GM23248 (cell line): ENCODE measurements at regions not wholly inside any gene's neighbourhood (a gene's known extent, or its start where the extent isn't known, plus 50 kb on each side); places are given as distances from the start of the nearest gene placed in this dataset.

Experiments
- DNase-seq: peaks from one replicate; pipeline ENCODE4 v3.0.0-alpha.2; 2015
- H2AFZ ChIP-seq: fragments of 200-600 bp; sonication (generic); 2 replicates; pipeline ENCODE4 v1.6.1; 2016; ENCODE audit warnings: antibody characterized with exemption
- H3F3A ChIP-seq: fragments of 200-600 bp; sonication (generic); 2 replicates; pipeline ENCODE4 v1.6.1; 2016; ENCODE audit warnings: mild to moderate bottlenecking, antibody characterized with exemption, mixed run types; ENCODE audit not compliant: insufficient read depth
- H3K27ac ChIP-seq: fragments of 200-600 bp; sonication (generic); 2 replicates; pipeline ENCODE4 v1.5.1; 2016; ENCODE audit warnings: mild to moderate bottlenecking
- H3K27me3 ChIP-seq: fragments of 200-600 bp; sonication (generic); replicated peaks from 2 replicates; pipeline ENCODE4 v1.6.1; 2016; ENCODE audit warnings: mild to moderate bottlenecking; ENCODE audit not compliant: insufficient read depth
- H3K36me3 ChIP-seq: fragments of 200-600 bp; sonication (generic); 2 replicates; pipeline ENCODE4 v1.6.1; 2016; ENCODE audit warnings: low read depth, mild to moderate bottlenecking
- H3K4me1 ChIP-seq: fragments of 200-600 bp; sonication (generic); 2 replicates; pipeline ENCODE4 v1.6.1; 2016; ENCODE audit warnings: mild to moderate bottlenecking; ENCODE audit not compliant: insufficient read depth
- H3K4me2 ChIP-seq: fragments of 200-600 bp; sonication (generic); one replicate; pipeline ENCODE4 v1.6.1; 2016; ENCODE audit warnings: mild to moderate bottlenecking; ENCODE audit not compliant: unreplicated experiment
- H3K4me3 ChIP-seq: fragments of 200-600 bp; sonication (generic); 2 replicates; pipeline ENCODE4 v1.5.1; 2016; ENCODE audit warnings: mild to moderate bottlenecking
- H3K79me2 ChIP-seq: fragments of 200-600 bp; sonication (generic); 2 replicates; pipeline ENCODE4 v1.6.1; 2016; ENCODE audit warnings: mild to moderate bottlenecking; ENCODE audit not compliant: insufficient read depth
- H3K9ac ChIP-seq: fragments of 200-600 bp; sonication (generic); 2 replicates; pipeline ENCODE4 v1.6.1; 2016; ENCODE audit warnings: mild to moderate bottlenecking
- H3K9me2 ChIP-seq: fragments of 200-600 bp; sonication (generic); 2 replicates; pipeline ENCODE4 v1.6.1; 2016; ENCODE audit warnings: mixed run types, mild to moderate bottlenecking, moderate library complexity; ENCODE audit not compliant: insufficient read depth
- H3K9me3 ChIP-seq: fragments of 200-600 bp; sonication (generic); one replicate; pipeline ENCODE4 v1.6.1; 2017; ENCODE audit warnings: low read depth
- H4K20me1 ChIP-seq: fragments of 200-600 bp; sonication (generic); 2 replicates; pipeline ENCODE4 v1.6.0; 2016; ENCODE audit not compliant: insufficient read depth
- EZH2 ChIP-seq: fragments of 200-600 bp; sonication (generic); IDR thresholded peaks from 2 replicates; pipeline ENCODE4 v1.6.1; 2018; ENCODE audit warnings: antibody characterized with exemption, mild to moderate bottlenecking; ENCODE audit not compliant: insufficient read depth, poor library complexity, severe bottlenecking
- EZH2phosphoT487 ChIP-seq: fragments of 200-600 bp; sonication (generic); IDR thresholded peaks from 2 replicates; pipeline ENCODE4 v1.6.1; 2018; ENCODE audit warnings: antibody characterized with exemption, moderate library complexity, mild to moderate bottlenecking, low read depth; ENCODE audit not compliant: insufficient read depth
- WGBS, 2 experiments: methylation state at CpG; one replicate each; pipeline ENCODE4 v1.1.6; 2015 to 2017; ENCODE audit warnings: low lambda C conversion rate in 2 of 2, low coverage in 1 of 2; ENCODE audit errors: missing lambda C conversion rate in 2 of 2; 5-methylcytosine and 5-hydroxymethylcytosine counted together
- in situ Hi-C: fragments of 300-500 bp; cut with MboI; formaldehyde crosslinking; loops from 2 replicates; pipeline ENCODE4 v1.15.0; 2020

DNA sequence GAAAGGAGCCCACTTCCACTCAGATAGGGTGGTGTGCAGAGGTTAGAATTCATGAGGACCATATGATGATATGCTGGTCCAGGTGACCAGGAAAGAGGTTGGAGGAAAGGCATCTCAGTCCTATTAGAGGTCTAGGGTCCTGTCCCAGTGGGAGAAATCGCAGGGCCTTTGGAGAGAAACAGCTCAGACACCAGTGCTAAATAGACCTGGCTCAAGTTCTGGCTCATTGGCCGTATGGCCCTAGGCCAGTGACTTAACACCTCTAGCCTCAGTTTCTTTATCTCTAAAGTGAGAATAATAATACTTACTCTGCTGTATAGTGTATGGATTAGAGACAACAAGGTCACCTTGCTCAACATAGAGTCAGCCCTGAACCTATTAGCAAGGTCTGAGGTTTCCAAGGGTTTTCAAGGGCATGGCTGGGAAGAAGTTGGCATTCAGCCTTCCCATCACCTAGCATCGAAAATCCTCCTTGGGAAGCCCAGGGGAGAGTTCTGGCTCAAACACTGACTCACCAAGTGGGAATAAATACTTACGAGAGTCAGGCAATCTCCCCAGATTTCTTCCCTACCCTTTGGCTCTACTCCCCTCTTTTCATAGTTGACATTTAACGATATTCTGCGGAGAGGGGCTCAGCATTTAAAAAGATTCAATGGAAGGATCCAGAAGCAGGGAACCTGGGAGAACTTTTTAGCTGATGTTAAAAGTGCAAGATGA, 473.1 kb upstream of the PODXL start:
- no peak for TF ChIP-seq EZH2
- Histone ChIP-seq H3K9me3 (no peaks in the 10 kb centered on the region), H3K79me2 (no peaks in the 10 kb centered on the region), H3K27ac (no peak overlapping the region), H3K4me1 (no peaks in the 10 kb centered on the region), H3K27me3 (peaks cover 12% of the 10 kb centered on the region; the same call in 1 of the 2 replicates), H2AFZ (no peak overlapping the region), H4K20me1 (no peaks in the 10 kb centered on the region), H3K36me3 (no peaks in the 10 kb centered on the region), H3K4me2 (no peak overlapping the region), H3F3A (no peaks in the 10 kb centered on the region), H3K4me3 (no peak overlapping the region), H3K9ac (no peak overlapping the region), H3K9me2 (no peaks in the 10 kb centered on the region)
- in situ Hi-C loops, result no loop called here
- WGBS, 2 experiments, result 35 to 37% methylated on average over 6 of the region's 6 CpGs
- DNase-seq, result no peak

DNA sequence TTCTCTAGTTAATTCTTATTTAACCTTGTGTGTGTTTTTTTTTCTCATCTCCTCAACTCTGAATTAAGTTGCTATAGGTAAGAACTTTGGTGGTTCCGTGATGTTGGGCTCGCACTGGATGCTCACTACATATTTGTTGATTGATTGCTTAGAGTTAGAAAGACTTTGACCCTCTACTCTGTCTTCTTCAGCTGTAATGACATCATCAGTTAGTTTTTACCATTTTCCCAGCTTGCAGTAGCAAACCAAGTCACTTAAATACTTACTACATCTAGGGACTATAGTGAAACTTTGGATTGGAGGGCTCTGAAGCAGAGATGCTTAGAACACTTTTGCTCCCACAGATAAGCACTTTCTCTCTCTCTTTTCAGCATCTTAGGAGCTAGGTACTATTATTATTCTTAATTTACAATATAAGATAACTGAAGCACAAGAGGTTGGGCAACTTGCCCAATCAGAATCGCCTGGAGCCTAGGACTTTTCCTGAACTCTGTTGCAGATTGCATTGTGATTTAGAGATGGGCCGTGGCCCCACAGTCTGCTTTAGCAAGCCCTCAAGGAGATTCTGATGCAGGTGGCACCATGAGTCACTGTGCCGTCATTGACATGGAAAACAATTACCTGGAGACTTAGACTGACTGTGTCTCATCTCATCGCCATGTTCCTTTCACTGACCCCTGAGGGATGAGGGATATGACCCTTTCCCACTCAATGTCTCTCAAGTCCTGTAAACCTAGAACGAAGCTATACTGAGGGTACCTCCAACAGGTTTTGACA, 471.9 kb upstream of the PODXL start:
- 58 to 65% methylated on average over 7 of the region's 7 CpGs for WGBS, 2 experiments
- in situ Hi-C loops, result no loop called here

GRCh38 chr7:132024290-132024689, 467.9 kb upstream of the PODXL start:
- peaks cover 18% of the 10 kb centered on the region; the same call in 1 of the 2 replicates for H3K27me3 ChIP-seq
- H4K20me1 ChIP-seq, result no peaks in the 10 kb centered on the region
- H3K9ac ChIP-seq, result no peak overlapping the region
- in situ Hi-C loops, result no loop called here
- 51 to 60% methylated on average over 6 of the region's 6 CpGs for WGBS, 2 experiments
- DNase-seq, result no peak
- H2AFZ ChIP-seq, result no peak overlapping the region
- no peak overlapping the region for H3K4me2 ChIP-seq
- TF ChIP-seq EZH2 (no peak), EZH2phosphoT487 (no peak)
- no peaks in the 10 kb centered on the region for H3F3A ChIP-seq
- no peaks in the 10 kb centered on the region for H3K9me2 ChIP-seq
- no peaks in the 10 kb centered on the region for H3K79me2 ChIP-seq
- H3K9me3 ChIP-seq, result no peaks in the 10 kb centered on the region
- H3K4me3 ChIP-seq, result no peak overlapping the region
- H3K36me3 ChIP-seq, result no peaks in the 10 kb centered on the region
- H3K27ac ChIP-seq, result no peak overlapping the region
- no peaks in the 10 kb centered on the region for H3K4me1 ChIP-seq

More for the DNA sequence above, 471.9 kb upstream of the PODXL start:
- Histone ChIP-seq H3K4me2 (no peak overlapping the region), H3K4me3 (no peak overlapping the region), H3F3A (no peaks in the 10 kb centered on the region), H4K20me1 (no peaks in the 10 kb centered on the region), H3K9ac (no peak overlapping the region), H3K9me2 (no peaks in the 10 kb centered on the region), H2AFZ (no peak overlapping the region), H3K79me2 (no peaks in the 10 kb centered on the region), H3K9me3 (no peaks in the 10 kb centered on the region), H3K4me1 (no peaks in the 10 kb centered on the region), H3K27me3 (peaks cover 13% of the 10 kb centered on the region; the same call in 1 of the 2 replicates), H3K36me3 (no peaks in the 10 kb centered on the region), H3K27ac (no peak overlapping the region)
- no peak for TF ChIP-seq EZH2
- no peak for TF ChIP-seq EZH2phosphoT487
- DNase-seq, result no peak

DNA sequence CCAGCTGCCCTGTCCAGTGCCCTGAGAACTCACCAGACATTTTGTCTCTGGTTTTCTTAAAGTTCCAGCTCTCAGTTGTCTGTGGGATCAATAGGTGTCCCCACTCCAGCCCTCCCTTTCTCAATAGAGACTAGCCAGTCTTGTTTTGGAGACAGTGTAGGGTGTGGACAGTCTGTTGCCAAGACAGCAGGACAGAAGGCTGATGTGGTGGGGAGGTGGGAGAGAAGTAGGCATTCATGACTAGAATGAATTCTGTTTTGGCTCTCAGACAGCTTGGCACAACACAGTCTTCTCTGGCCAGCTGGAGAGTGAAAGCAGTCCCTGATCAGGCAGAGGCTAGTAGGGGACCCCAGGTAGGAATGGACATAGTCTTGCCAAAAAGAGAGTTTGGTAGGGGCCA, 467.0 kb upstream of the PODXL start:
- in situ Hi-C loops, result no loop called here
- Histone ChIP-seq H3K4me3 (no peak overlapping the region), H3K9me3 (no peaks in the 10 kb centered on the region), H3K27ac (no peak overlapping the region), H3K27me3 (peaks cover 18% of the 10 kb centered on the region; the same call in 1 of the 2 replicates), H2AFZ (no peak overlapping the region), H3F3A (no peaks in the 10 kb centered on the region), H3K4me1 (no peaks in the 10 kb centered on the region), H3K9ac (no peak overlapping the region), H4K20me1 (no peaks in the 10 kb centered on the region), H3K36me3 (no peaks in the 10 kb centered on the region), H3K4me2 (no peak overlapping the region), H3K79me2 (no peaks in the 10 kb centered on the region), H3K9me2 (no peaks in the 10 kb centered on the region)
- TF ChIP-seq EZH2 (no peak), EZH2phosphoT487 (no peak)
- DNase-seq, result no peak
